ENCODE measurements at regions not wholly inside any gene's neighbourhood (a gene's known extent, or its start where the extent isn't known, plus 50 kb on each side); places are given as distances from the start of the nearest gene placed in this dataset.

DNA sequence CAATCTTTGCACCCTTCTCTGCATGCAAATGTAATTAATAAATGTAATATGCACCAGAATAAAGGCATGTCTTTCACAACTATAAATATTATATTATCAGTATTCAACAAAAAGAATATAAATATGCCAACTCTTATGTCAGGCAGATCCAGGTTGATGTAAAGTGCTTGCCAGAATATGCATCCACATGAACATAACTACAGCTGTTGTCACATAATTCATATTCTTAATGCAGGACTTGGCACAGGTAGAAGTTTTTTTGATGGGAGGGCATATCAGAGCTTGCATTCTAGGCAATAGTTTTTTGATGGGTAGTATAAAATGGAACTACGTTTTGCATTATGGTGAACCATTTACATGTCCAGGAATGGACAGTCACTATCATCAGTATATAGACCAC lies 544.3 kb downstream of the ZNF804A start:
- no peak overlapping the region for H3K4me3 ChIP-seq
- intact Hi-C loops (cut with micrococcal nuclease) (no loop called here), in situ Hi-C loops (cut with MboI) (no loop called here)
- H3K27me3 ChIP-seq (ENCODE audit: control insufficient read depth in 2 of 2, insufficient read depth in 2 of 2, low read length in 2 of 2): no peaks in the 10 kb centered on the region
- ATAC-seq: no peak
- H3K9me1 ChIP-seq (ENCODE audit: control insufficient read depth, insufficient read depth, low read length): no peaks in the 10 kb centered on the region
- H3K79me2 ChIP-seq (ENCODE audit: control insufficient read depth, insufficient read depth, low read length): no peaks in the 10 kb centered on the region
- no peaks in the 10 kb centered on the region for H3K9me3 ChIP-seq (replicated peaks; ENCODE audit: control insufficient read depth, insufficient read depth, low read depth, low read length)
- no peak overlapping the region for H3K27ac ChIP-seq (ENCODE audit: extremely low read depth, low read depth, low read length)
- FAIRE-seq: no peak
- TF ChIP-seq IRF2 (CRISPR knock-in tag; IDR thresholded peaks at IDR 0.05) (no peak), ESRRA (IDR thresholded peaks at IDR 0.05; ENCODE audit: borderline replicate concordance, low read depth) (no peak), ZNF707 (CRISPR knock-in tag; conservative IDR thresholded peaks at IDR 0.05) (no peak), ZNF41 (CRISPR knock-in tag; conservative IDR thresholded peaks at IDR 0.05) (no peak), ZNF311 (CRISPR knock-in tag; IDR thresholded peaks at IDR 0.05) (no peak), ZNF175 (CRISPR knock-in tag; IDR thresholded peaks at IDR 0.05; ENCODE audit: low read depth) (no peak), RB1 (IDR thresholded peaks at IDR 0.05; ENCODE audit: low read depth) (no peak), TEAD2 (tag; IDR thresholded peaks at IDR 0.05) (no peak), MECOM (CRISPR knock-in tag; IDR thresholded peaks at IDR 0.05) (no peak)
- TF ChIP-seq, protein P1, sequence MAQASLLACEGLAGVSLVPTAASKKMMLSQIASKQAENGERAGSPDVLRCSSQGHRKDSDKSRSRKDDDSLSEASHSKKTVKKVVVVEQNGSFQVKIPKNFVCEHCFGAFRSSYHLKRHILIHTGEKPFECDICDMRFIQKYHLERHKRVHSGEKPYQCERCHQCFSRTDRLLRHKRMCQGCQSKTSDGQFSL (CRISPR knock-in tag; IDR thresholded peaks at IDR 0.05): no peak
- TF ChIP-seq, protein P1 (tag; IDR thresholded peaks at IDR 0.05): no peak
- TF ChIP-seq, protein P2, sequence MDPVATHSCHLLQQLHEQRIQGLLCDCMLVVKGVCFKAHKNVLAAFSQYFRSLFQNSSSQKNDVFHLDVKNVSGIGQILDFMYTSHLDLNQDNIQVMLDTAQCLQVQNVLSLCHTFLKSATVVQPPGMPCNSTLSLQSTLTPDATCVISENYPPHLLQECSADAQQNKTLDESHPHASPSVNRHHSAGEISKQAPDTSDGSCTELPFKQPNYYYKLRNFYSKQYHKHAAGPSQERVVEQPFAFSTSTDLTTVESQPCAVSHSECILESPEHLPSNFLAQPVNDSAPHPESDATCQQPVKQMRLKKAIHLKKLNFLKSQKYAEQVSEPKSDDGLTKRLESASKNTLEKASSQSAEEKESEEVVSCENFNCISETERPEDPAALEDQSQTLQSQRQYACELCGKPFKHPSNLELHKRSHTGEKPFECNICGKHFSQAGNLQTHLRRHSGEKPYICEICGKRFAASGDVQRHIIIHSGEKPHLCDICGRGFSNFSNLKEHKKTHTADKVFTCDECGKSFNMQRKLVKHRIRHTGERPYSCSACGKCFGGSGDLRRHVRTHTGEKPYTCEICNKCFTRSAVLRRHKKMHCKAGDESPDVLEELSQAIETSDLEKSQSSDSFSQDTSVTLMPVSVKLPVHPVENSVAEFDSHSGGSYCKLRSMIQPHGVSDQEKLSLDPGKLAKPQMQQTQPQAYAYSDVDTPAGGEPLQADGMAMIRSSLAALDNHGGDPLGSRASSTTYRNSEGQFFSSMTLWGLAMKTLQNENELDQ (CRISPR knock-in tag; IDR thresholded peaks at IDR 0.05; ENCODE audit: borderline replicate concordance): no peak
- TF ChIP-seq, protein P3, sequence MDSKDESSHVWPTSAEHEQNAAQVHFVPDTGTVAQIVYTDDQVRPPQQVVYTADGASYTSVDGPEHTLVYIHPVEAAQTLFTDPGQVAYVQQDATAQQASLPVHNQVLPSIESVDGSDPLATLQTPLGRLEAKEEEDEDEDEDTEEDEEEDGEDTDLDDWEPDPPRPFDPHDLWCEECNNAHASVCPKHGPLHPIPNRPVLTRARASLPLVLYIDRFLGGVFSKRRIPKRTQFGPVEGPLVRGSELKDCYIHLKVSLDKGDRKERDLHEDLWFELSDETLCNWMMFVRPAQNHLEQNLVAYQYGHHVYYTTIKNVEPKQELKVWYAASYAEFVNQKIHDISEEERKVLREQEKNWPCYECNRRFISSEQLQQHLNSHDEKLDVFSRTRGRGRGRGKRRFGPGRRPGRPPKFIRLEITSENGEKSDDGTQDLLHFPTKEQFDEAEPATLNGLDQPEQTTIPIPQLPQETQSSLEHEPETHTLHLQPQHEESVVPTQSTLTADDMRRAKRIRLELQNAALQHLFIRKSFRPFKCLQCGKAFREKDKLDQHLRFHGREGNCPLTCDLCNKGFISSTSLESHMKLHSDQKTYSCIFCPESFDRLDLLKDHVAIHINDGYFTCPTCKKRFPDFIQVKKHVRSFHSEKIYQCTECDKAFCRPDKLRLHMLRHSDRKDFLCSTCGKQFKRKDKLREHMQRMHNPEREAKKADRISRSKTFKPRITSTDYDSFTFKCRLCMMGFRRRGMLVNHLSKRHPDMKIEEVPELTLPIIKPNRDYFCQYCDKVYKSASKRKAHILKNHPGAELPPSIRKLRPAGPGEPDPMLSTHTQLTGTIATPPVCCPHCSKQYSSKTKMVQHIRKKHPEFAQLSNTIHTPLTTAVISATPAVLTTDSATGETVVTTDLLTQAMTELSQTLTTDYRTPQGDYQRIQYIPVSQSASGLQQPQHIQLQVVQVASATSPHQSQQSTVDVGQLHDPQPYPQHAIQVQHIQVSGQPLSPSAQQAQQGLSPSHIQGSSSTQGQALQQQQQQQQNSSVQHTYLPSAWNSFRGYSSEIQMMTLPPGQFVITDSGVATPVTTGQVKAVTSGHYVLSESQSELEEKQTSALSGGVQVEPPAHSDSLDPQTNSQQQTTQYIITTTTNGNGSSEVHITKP (IDR thresholded peaks at IDR 0.05; ENCODE audit: partially characterized antibody): no peak
- no peaks in the 10 kb centered on the region for H4K20me1 ChIP-seq (replicated peaks; ENCODE audit: control insufficient read depth, insufficient read depth, low read length)
- POLR2A ChIA-PET: no interaction called here
- H3K9ac ChIP-seq (ENCODE audit: insufficient read depth in 1 of 2, low read depth in 2 of 2, low read length in 2 of 2): no peak overlapping the region
- BruUV-seq (replicated peaks): no TSS peak
- no peaks in the 10 kb centered on the region for H3K36me3 ChIP-seq (ENCODE audit: control insufficient read depth, insufficient read depth, low read length)
- CTCF ChIA-PET (ENCODE audit: low intra/inter-chr PET ratio): no interaction called here
- DNase-seq (ENCODE audit: extremely low read depth in 1 of 4, low spot score in 3 of 4): no peak
- no peaks in the 10 kb centered on the region for H3K4me1 ChIP-seq (replicated peaks in 1 of 2; ENCODE audit: control insufficient read depth in 2 of 2, insufficient read depth in 2 of 2, low read length in 2 of 2)
- H3K4me2 ChIP-seq (ENCODE audit: insufficient read depth, low read length): no peak overlapping the region
- H2AFZ ChIP-seq (ENCODE audit: low read depth, low read length): no peak overlapping the region
- 0% methylated on average over 1 of the region's 1 CpG for WGBS (ENCODE audit: insufficient coverage, low coverage, missing lambda C conversion rate)
